ENCODE measurements at regions not wholly inside any gene's neighbourhood (a gene's known extent, or its start where the extent isn't known, plus 50 kb on each side); places are given as distances from the start of the nearest gene placed in this dataset.

DNA sequence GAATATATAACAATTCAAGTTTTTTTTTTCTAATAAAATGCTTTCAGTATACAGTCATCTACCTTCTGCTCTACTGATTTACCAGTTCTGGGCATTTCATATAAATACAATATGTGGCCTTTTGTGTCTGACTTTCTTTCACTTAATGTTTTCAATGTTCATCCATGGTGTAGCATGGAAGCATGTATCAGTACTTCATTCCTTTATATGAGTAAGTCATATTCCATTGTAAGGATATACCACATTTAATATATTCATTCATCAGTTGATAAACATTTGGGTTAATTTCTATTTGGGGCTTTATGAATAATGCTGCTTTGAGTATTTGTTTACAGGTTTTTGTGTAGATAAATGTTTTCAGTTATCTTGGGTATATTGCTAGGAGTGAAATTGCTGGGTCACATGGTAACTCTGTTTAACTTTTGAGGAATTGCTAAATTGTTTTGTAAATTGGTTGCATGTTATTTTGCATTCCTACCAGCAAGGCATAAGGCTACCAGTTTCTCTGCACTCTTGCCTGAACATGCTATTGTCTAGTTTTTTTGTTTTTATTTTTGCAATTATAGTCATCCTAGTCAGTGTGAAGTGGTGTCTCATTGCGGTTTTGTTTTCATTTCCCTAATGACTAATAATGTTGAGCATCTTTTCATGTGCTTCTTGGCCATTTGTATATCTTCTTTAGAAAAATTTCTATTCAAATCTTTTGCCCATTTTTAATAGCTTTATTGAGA is 206.1 kb downstream of the TM2D1 start:
- H3K4me3 ChIP-seq (replicated peaks; ENCODE audit: low read depth, low read length) = no peak overlapping the region
- TF ChIP-seq CTCF (IDR thresholded peaks at IDR 0.05; ENCODE audit: low read depth, low read length, missing control alignments) = no peak
- DNase-seq (ENCODE audit: extremely low read depth, low read depth) = no peak

GRCh38 chr1:61517345-61517744 is 207.6 kb downstream of the TM2D1 start:
- H3K4me3 ChIP-seq (replicated peaks; ENCODE audit: low read depth, low read length) = no peak overlapping the region
- no peak for TF ChIP-seq CTCF (IDR thresholded peaks at IDR 0.05; ENCODE audit: low read depth, low read length, missing control alignments)
- no peak for DNase-seq (ENCODE audit: extremely low read depth, low read depth)

DNA sequence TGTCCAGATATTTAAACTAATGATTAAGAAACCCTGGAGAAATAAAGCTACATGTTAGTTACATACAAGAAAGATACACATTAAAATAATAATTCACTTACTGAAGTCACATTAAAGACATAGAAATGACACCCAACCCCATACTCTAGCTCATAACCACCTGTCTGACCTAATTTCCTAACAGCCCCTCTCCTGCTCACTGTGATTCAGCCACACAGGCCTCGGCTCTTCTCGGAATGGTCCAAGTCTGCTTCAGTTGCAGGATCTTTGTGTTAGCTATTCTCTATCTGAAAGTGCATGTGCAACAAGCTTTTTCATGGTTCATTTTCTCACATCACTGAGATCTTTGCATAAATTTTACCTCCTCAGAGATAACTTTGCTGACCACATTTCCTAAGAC is 209.8 kb downstream of the TM2D1 start:
- DNase-seq (ENCODE audit: extremely low read depth, low read depth) = no peak
- no peak overlapping the region for H3K4me3 ChIP-seq (replicated peaks; ENCODE audit: low read depth, low read length)
- TF ChIP-seq CTCF (IDR thresholded peaks at IDR 0.05; ENCODE audit: low read depth, low read length, missing control alignments) = no peak
